ENCODE measurements at regions not wholly inside any gene's neighbourhood (a gene's known extent, or its start where the extent isn't known, plus 50 kb on each side); places are given as distances from the start of the nearest gene placed in this dataset.

DNA sequence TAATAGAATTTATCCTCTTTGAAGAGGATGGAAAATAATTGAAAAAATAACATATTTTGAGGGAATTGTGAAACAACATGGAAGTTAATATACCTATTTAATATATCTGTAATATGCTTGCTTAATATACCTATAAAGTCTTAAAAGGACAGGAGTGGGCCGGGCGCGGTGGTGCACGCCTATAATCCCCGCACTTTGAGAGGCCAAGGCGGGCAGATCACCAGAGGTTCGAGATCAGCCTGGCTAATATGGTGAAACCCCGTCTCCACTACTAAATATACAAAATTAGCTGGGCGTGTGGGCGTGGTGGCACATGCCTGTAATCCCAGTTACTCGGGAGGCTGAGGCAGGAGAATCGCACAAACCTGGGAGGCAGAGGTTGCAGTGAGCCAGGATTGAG is 254.9 kb downstream of the TMX3 start:
- TF ChIP-seq, protein P1, sequence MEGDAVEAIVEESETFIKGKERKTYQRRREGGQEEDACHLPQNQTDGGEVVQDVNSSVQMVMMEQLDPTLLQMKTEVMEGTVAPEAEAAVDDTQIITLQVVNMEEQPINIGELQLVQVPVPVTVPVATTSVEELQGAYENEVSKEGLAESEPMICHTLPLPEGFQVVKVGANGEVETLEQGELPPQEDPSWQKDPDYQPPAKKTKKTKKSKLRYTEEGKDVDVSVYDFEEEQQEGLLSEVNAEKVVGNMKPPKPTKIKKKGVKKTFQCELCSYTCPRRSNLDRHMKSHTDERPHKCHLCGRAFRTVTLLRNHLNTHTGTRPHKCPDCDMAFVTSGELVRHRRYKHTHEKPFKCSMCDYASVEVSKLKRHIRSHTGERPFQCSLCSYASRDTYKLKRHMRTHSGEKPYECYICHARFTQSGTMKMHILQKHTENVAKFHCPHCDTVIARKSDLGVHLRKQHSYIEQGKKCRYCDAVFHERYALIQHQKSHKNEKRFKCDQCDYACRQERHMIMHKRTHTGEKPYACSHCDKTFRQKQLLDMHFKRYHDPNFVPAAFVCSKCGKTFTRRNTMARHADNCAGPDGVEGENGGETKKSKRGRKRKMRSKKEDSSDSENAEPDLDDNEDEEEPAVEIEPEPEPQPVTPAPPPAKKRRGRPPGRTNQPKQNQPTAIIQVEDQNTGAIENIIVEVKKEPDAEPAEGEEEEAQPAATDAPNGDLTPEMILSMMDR (conservative IDR thresholded peaks at IDR 0.05 in 1 of 2, IDR thresholded peaks at IDR 0.05 in 1 of 2; ENCODE audit: extremely low read depth in 1 of 2, insufficient read depth in 1 of 2, low read depth in 1 of 2, low read length in 2 of 2), result no peak
- TF ChIP-seq EZH2 (IDR thresholded peaks at IDR 0.05; ENCODE audit: borderline replicate concordance, low read length), result no peak

All from mammary epithelial cell (primary cell).